ENCODE measurements at regions not wholly inside any gene's neighbourhood (a gene's known extent, or its start where the extent isn't known, plus 50 kb on each side); places are given as distances from the start of the nearest gene placed in this dataset.

DNA sequence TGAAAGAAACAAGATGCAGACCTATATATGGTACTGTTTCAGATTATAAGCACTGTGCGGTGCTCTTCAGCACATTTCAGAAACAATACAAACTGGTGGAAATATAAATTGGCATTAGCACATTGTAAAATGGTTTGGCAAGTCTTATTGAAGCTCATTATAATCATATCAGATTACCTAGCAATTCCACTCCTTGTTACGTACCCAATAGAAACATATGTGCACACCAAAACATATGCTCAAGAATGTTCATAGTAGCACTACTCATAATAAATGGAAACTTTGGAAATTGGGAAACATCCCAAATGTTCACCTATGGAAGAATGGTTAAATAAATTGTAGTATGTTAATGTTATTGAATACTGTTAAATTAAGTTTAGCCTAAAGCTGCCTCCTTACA, 54.9 kb upstream of the PLEKHG1 start:
- TF ChIP-seq EZH2 (IDR thresholded peaks at IDR 0.05; ENCODE audit: borderline replicate concordance, insufficient read depth, low read depth, low read length, poor library complexity, severe bottlenecking) = no peak
- TF ChIP-seq, protein P1, sequence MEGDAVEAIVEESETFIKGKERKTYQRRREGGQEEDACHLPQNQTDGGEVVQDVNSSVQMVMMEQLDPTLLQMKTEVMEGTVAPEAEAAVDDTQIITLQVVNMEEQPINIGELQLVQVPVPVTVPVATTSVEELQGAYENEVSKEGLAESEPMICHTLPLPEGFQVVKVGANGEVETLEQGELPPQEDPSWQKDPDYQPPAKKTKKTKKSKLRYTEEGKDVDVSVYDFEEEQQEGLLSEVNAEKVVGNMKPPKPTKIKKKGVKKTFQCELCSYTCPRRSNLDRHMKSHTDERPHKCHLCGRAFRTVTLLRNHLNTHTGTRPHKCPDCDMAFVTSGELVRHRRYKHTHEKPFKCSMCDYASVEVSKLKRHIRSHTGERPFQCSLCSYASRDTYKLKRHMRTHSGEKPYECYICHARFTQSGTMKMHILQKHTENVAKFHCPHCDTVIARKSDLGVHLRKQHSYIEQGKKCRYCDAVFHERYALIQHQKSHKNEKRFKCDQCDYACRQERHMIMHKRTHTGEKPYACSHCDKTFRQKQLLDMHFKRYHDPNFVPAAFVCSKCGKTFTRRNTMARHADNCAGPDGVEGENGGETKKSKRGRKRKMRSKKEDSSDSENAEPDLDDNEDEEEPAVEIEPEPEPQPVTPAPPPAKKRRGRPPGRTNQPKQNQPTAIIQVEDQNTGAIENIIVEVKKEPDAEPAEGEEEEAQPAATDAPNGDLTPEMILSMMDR (IDR thresholded peaks at IDR 0.05) = no peak

Measured in B cell (primary cell).